GM03348 (cell line): ENCODE measurements at regions not wholly inside any gene's neighbourhood (a gene's known extent, or its start where the extent isn't known, plus 50 kb on each side); places are given as distances from the start of the nearest gene placed in this dataset.
"Not testable (repeated sequence)": the region's sequence is repeated elsewhere in the genome, so short reads cannot be mapped to it uniquely, and the experiment has no call there.

Source experiments
- DNase-seq: peaks from one replicate; pipeline ENCODE4 v3.0.0; 2012; ENCODE audit warnings: low spot score

- DNase-seq: no peak
These were observed 209.0 kb upstream of the GPC6 start for GRCh38 chr13:93017493-93018112.

GRCh38 chr13:93023929-93024328 lies 202.7 kb upstream of the GPC6 start:
- no peak for DNase-seq

- no peak for DNase-seq
These were observed 200.6 kb upstream of the GPC6 start for GRCh38 chr13:93025984-93026383.

GRCh38 chr13:93029536-93029935 lies 197.1 kb upstream of the GPC6 start:
- peak; percentile 5 for DNase-seq

- DNase-seq: no peak
These were observed 190.2 kb upstream of the GPC6 start for GRCh38 chr13:93036380-93036779.

GRCh38 chr13:93037780-93038179 lies 188.8 kb upstream of the GPC6 start:
- no peak for DNase-seq

GRCh38 chr13:93038187-93038586 lies 188.4 kb upstream of the GPC6 start:
- no peak for DNase-seq

GRCh38 chr13:93039131-93039530 lies 187.5 kb upstream of the GPC6 start:
- DNase-seq: peak; percentile 7

- not testable (repeated sequence) for DNase-seq
These were observed 185.0 kb upstream of the GPC6 start for GRCh38 chr13:93041566-93041965.

- DNase-seq: peak; percentile 5
These were observed 180.8 kb upstream of the GPC6 start for GRCh38 chr13:93045836-93046235.

GRCh38 chr13:93055233-93055632 lies 171.4 kb upstream of the GPC6 start:
- DNase-seq: no peak

- DNase-seq: no peak
These were observed 168.3 kb upstream of the GPC6 start for GRCh38 chr13:93058301-93058700.

- DNase-seq: no peak
These were observed 166.5 kb upstream of the GPC6 start for GRCh38 chr13:93060144-93060543.

- DNase-seq: peak; percentile 27
These were observed 160.4 kb upstream of the GPC6 start for GRCh38 chr13:93066187-93066586.

GRCh38 chr13:93079294-93079693 lies 147.3 kb upstream of the GPC6 start:
- DNase-seq: peak; percentile 9

- DNase-seq: no peak
These were observed 146.4 kb upstream of the GPC6 start for GRCh38 chr13:93080166-93080565.

- no peak for DNase-seq
These were observed 146.0 kb upstream of the GPC6 start for GRCh38 chr13:93080587-93080986.

- DNase-seq: no peak
These were observed 140.3 kb upstream of the GPC6 start for GRCh38 chr13:93086329-93086728.

GRCh38 chr13:93098972-93099371 lies 127.6 kb upstream of the GPC6 start:
- no peak for DNase-seq

- DNase-seq: no peak
These were observed 125.3 kb upstream of the GPC6 start for GRCh38 chr13:93101226-93101734.

- no peak for DNase-seq
These were observed 122.3 kb upstream of the GPC6 start for GRCh38 chr13:93104270-93104669.

GRCh38 chr13:93108111-93108601 lies 118.5 kb upstream of the GPC6 start:
- DNase-seq: no peak

- no peak for DNase-seq
These were observed 109.8 kb upstream of the GPC6 start for GRCh38 chr13:93116809-93117208.

GRCh38 chr13:93118081-93118615 lies 108.5 kb upstream of the GPC6 start:
- no peak for DNase-seq
